GM19397 (cell line): ENCODE measurements at regions not wholly inside any gene's neighbourhood (a gene's known extent, or its start where the extent isn't known, plus 50 kb on each side); places are given as distances from the start of the nearest gene placed in this dataset.
A peak's percentile ranks its signal among the peaks of the same experiment; 100 is the strongest.

Experiments
- ATAC-seq: cut with Tn5 transposase; IDR thresholded peaks from one replicate; pipeline ENCODE4 v1.9.1; 2021; ENCODE audit warnings: mild to moderate bottlenecking, moderate library complexity; ENCODE audit not compliant: unreplicated experiment

GRCh38 chr9:550333-550732, 291.2 kb upstream of the DMRT1 start:
- no peak for ATAC-seq

GRCh38 chr9:551986-552929, 289.2 kb upstream of the DMRT1 start:
- ATAC-seq = no peak

- ATAC-seq = no peak
Observed at GRCh38 chr9:555493-555892, 286.0 kb upstream of the DMRT1 start.

DNA sequence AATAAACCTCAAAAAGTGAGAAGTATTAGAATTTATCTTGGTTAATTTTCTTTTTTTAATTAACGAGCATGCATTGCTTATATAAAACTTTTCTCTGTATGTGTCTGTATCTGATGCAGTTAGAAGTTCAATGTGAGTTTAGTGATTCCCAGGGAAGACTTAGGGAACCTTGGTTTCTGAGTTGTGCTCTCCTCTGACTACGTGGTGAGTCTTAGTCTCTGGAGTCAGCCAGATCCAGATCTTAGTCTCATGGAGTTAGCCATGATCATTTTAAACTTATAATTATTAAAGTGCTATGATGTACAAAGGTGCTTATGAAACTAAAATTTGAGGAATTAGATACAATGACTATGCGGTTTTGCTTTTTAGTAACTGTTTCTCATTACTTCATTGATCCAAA, 285.3 kb upstream of the DMRT1 start:
- ATAC-seq = no peak

DNA sequence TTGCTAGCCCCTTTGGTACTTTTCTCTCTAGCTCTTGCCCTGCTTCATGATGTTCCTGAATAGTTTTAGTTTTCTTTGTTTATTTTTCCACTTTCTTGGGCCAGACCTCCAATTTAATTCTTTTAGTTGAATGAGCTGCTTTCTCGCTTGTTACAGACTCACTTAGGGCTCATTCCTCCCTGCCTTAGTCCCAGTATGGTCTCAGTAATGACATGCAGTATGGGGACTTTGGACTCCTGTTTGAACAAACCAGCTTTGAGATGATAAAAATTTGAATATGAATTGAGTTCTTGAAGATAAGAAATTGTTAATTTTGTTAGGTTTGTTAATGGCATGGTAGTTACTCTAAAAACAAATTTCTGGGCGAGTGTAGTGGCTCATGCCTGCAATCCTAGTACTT, 284.8 kb upstream of the DMRT1 start:
- no peak for ATAC-seq

- ATAC-seq = no peak
Observed at GRCh38 chr9:557601-558201, 283.8 kb upstream of the DMRT1 start.

GRCh38 chr9:561427-561826, 280.1 kb upstream of the DMRT1 start:
- ATAC-seq = no peak

GRCh38 chr9:563200-563599, 278.3 kb upstream of the DMRT1 start:
- no peak for ATAC-seq

GRCh38 chr9:565528-565927, 276.0 kb upstream of the DMRT1 start:
- no peak for ATAC-seq

DNA sequence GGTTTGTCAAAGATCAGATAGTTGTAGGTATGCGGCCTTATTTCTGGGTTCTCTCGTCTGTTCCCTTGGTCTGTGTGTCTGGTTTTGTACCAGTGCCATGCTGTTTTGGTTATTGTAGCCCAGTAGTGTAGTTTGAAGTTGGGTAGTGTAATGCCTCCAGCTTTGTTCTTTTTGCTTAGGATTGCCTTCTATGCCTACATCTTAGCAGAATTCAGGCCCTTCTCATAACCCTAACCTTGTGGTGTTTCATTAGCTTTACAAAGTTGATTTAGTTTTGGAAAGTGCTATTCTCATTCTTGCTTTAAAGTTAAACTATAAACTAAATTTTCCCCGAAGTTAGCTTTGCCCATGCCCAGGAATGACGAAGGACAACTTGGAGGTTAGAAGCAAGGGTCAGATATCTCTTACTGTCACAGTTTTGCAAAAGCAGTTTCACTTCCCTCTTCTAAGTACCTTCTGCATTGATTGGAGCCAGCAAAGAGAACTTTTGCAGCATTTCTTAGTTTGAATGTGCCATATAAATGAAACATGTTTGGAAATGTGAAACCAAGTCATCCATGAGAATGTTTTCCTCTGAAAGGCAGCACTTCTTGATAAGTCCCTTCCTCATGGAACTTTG, 274.3 kb upstream of the DMRT1 start:
- ATAC-seq = peak; percentile 77

DNA sequence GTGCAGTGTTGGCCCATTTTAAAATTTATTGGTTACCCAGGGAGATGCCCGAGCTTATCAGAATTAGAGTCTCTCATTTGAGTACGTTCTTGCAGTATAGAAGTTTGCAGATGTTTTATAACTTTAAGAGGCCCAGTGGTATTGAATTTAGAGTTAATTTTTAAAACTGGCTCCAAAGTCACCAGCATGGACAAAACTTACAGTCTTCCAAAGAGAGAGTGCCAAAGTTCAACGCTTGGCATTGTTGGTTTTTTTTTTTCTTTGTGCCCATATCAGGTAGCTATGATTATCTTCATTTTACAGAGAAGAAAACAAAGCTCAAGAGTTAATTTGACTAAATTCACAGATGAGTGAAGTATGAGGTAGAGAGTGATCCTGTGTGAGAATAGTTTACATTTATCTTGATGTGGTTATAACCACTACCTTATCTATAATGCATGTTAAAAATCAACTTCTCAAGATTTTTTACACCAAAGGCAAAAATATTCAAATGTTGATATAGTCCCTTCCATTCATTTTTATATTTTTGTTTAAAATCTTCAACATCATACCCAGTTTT, 273.7 kb upstream of the DMRT1 start:
- no peak for ATAC-seq

DNA sequence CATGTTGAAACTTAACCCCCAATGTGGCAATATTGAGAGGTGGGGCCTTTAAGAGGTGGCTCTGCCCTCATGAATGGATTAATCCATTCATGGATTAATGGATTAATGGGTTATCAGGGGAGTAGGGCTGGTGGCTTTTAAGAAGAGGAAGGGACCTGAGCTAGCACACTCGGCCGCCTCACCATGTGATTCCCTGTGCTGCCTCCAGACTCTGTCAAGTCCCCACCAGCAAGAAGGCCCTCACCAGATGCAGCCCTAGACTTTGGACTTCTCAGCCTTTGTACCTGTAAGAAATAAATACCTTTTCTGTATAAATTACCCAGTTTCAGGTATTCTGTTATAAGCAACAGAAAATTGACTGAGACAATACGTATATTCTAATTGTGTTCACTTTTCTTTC, 272.2 kb upstream of the DMRT1 start:
- ATAC-seq = no peak

DNA sequence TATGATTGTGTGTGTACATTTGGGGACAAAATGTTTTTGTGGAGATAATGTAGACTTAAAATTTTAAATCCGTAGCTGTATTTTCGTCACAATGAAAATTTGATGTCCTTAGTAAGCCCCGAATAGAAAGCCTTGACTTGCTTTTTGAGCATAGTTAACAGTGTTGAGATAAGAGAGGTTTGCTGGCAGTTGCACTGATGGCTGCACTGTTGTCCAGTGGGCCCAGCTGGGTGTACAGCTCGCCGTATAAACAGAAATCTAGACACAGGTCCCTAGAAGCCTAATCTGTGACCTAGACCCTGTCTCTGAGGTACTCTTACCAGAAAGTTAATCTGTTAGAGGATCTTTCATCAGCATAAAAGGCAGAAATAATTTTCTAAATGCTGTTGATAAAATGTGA, 271.3 kb upstream of the DMRT1 start:
- ATAC-seq = no peak

GRCh38 chr9:571066-571465, 270.4 kb upstream of the DMRT1 start:
- ATAC-seq = no peak

GRCh38 chr9:571741-572140, 269.8 kb upstream of the DMRT1 start:
- no peak for ATAC-seq

DNA sequence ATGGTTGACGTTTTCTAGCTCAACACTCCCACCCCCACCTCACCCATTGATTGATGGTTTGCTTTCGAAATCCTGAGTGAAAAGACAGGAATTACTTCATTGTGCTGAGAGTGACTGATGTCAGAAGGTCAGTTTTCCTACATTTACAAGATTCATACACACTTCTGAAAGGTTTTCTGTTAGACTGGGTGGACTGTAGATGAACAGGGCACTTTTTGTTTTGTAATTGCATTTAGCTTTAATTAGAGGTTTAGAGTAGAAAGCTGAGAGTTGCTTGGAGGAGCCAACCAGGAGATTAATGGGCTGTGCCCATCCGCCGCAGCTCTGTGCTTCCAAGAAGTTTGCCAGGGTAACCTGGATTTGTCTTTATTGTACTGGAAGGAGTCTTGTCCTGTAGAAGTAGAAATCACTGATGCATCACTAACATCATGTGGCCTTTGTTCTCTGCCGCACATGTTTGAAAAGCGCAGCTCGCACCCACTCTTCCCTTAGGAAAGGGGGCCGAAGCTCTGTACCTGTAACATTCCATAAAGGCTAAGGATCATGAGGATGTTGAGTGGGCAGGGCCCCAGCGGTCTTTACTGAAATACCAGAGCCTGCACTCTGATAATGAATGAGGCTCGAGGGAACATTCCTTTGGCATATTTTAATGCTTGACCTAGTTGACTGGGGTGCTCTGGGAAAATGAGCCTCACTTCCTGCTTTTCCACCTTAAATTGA, 267.6 kb upstream of the DMRT1 start:
- no peak for ATAC-seq

DNA sequence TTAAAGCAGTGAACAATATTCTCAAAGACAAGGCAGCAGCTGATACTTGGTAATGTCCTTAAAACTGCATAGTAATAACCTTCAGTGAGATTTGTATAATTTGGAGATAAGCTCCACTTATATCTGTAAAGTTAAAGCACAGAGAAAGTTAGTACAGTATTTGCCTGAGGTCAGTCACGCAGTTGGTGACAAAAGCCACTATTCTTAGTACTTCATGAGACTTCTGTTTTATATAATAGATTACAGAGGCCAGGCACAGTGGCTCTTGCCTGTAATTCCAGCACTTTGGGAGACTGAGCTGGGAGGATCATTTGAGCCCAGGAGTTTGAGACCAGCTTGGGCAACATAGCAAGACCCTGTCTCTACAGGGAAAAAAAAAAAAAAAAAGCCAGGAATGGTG, 266.4 kb upstream of the DMRT1 start:
- ATAC-seq = no peak

GRCh38 chr9:580652-581342, 260.7 kb upstream of the DMRT1 start:
- no peak for ATAC-seq

DNA sequence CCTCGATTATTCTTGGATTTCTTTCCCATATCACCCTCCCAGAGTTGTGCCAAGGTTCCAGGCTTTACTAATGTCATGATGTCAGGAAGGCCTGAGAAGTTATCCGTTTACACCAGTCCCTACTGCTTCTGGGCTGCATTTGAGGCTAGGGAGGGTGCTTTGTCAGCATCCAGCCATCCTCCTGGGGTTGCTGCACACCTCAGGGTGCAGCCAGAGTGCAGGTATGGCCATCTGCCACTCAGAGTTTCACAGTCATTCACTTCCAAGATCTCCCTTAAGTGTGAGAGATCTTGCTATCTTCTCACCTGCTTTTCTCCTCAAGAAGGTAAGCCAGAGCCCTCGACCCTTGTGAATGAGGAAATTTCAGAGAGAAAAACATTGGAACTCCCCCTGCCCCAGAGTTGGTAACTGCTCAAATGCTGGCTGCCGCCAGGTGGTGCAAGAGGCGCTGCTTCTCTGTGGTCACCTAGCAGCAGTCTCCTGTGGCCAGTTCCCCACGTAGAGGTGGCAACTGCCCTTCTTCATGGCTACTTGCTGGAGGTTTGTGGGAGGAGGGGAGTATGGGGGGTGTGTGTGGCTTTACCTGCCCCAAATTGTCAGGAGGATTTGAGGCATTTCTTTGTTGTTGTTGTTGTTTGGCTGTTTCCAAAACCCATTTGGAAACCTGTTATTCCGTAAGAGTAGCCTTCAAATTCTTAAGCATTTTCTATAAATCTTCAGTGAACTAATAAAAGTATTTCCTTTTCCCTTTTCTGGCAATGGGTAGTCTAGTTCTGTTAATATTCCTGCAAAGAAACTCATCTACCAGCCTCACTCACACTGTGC, 259.6 kb upstream of the DMRT1 start:
- ATAC-seq = no peak

DNA sequence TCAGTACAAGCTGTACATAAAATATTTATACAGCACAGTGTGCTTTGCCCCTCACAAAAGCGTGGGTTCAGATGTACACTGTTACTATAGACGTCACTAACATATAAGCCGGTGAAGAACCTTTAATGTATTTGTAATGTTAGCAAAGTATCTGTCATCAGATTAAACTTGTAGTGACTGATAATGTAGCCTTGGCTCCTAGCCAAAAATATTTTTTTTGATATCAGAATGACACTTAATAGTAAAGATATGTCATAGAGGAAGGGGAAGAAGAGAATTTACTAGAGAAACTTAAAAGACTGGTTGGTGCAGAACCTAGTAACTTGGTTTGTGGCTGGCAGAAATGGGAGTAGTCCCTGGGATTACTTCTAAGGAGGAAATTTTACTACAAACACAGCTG, 258.7 kb upstream of the DMRT1 start:
- no peak for ATAC-seq
